Activated CD8-positive, alpha-beta memory T cell treated with anti-CD3 and anti-CD28 coated beads, Interleukin-2, amount 10 ng/mL, durations not matched to agents 7 days and 5 days (primary cell): ENCODE measurements at regions not wholly inside any gene's neighbourhood (a gene's known extent, or its start where the extent isn't known, plus 50 kb on each side); places are given as distances from the start of the nearest gene placed in this dataset.

Source experiments
- ATAC-seq: fragments of 150-1000 bp; cut with Tn5 transposase; one replicate; pipeline ENCODE4 v1.10.0; 2021; ENCODE audit warnings: moderate library complexity
- CTCF ChIA-PET: fragments of 350-600 bp; sonication (Branson Sonifier 250); formaldehyde crosslinking; loops from one replicate; lab custom pipeline; 2021; ENCODE audit warnings: antibody characterized with exemption; lab: Charles Lee
- DNase-seq: peaks from one replicate; pipeline ENCODE4 v3.0.0-alpha.2; 2020
- H3K27ac Mint-ChIP-seq: one replicate; pipeline ENCODE4 v1.8.0; 2021; ENCODE audit warnings: mild to moderate bottlenecking, mixed read lengths
- H3K27me3 Mint-ChIP-seq: one replicate; pipeline ENCODE4 v1.8.0; 2021; ENCODE audit warnings: mixed read lengths
- H3K36me3 Mint-ChIP-seq: one replicate; pipeline ENCODE4 v1.8.0; 2021; ENCODE audit warnings: mild to moderate bottlenecking, mixed read lengths
- H3K4me1 Mint-ChIP-seq: one replicate; pipeline ENCODE4 v1.8.0; 2021; ENCODE audit warnings: mixed read lengths
- H3K4me3 Mint-ChIP-seq: one replicate; pipeline ENCODE4 v1.8.0; 2021; ENCODE audit warnings: mild to moderate bottlenecking, moderate library complexity, mixed read lengths
- H3K9me3 Mint-ChIP-seq: one replicate; pipeline ENCODE4 v1.8.0; 2022; ENCODE audit warnings: low read depth, mixed read lengths

DNA sequence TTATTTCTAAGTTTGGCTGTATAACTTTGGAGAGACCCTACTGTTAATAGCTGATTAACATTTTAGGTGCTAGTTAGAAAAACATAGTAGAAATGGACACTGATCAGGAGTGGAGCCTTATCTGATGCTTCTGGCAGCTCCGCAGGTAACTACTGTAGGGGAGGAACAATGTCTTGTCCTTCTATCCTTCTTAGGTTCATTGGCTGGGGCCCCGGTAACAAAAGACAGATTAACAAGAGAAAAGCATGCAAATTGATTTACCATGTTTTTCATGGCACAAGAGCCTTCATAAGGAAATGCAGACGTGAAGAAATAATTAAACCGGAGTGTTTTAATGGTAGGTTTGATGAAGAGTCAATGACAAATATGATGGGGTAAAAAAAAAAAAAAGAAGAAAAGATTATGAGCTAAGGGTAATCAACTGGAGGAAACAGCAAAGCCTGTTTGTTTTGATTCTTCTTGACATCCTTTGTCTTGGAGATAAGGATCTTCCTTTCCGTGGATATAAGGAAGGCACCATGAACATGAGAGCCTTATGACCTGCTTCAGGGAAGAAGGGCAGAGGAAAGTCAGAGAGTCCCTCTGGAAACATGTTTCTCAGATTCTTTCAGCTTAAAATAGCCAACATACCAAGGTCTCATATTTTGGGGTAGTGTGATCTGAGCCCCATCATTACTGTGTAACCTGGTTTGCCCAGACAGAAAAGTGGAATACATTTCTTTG, 62.4 kb upstream of the GCFC2 start:
- Mint-ChIP-seq H3K9me3 (no peaks in the 10 kb centered on the region), H3K27ac (no peak overlapping the region), H3K4me3 (no peak overlapping the region), H3K4me1 (no peaks in the 10 kb centered on the region), H3K27me3 (peaks cover 16% of the 10 kb centered on the region), H3K36me3 (no peaks in the 10 kb centered on the region)
- no peak for DNase-seq
- CTCF ChIA-PET, result no interaction called here
- no peak for ATAC-seq

DNA sequence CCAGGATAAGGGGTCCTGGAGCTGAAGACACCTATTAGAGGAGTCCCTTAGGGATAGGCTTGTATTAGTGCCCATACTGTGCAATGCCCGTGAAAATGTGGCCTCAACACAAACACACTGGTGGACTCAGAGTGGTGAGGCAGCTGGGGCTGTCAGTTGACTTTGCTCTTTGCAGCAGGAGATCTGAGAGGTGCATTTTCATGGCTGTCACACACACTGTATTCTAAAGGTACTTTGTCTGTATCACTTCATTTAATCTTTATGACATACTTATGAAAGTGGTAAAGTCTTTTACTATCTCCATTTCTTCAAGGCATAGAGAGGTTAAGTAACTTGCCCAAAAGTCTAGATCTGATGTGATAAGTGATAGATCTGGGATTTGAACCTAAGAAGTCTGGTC, 55.1 kb upstream of the GCFC2 start:
- no peak for ATAC-seq
- CTCF ChIA-PET, result no interaction called here
- H3K4me3 Mint-ChIP-seq, result no peak overlapping the region
- no peak overlapping the region for H3K27ac Mint-ChIP-seq
- H3K9me3 Mint-ChIP-seq, result no peaks in the 10 kb centered on the region
- H3K4me1 Mint-ChIP-seq, result no peaks in the 10 kb centered on the region
- peaks cover 14% of the 10 kb centered on the region for H3K27me3 Mint-ChIP-seq
- H3K36me3 Mint-ChIP-seq, result no peaks in the 10 kb centered on the region
- no peak for DNase-seq

- H3K36me3 Mint-ChIP-seq, result no peaks in the 10 kb centered on the region
- no peaks in the 10 kb centered on the region for H3K9me3 Mint-ChIP-seq
- no peak overlapping the region for H3K4me3 Mint-ChIP-seq
- H3K27me3 Mint-ChIP-seq, result peaks cover 11% of the 10 kb centered on the region
- no peak overlapping the region for H3K27ac Mint-ChIP-seq
- no peaks in the 10 kb centered on the region for H3K4me1 Mint-ChIP-seq
- no peak for ATAC-seq
- DNase-seq, result no peak
- CTCF ChIA-PET, result no interaction called here
These were observed 53.9 kb upstream of the GCFC2 start for GRCh38 chr2:75764611-75765010.
